GM12801 (cell line): ENCODE measurements at regions not wholly inside any gene's neighbourhood (a gene's known extent, or its start where the extent isn't known, plus 50 kb on each side); places are given as distances from the start of the nearest gene placed in this dataset.

Source experiments
- TF ChIP-seq, protein P1 (sequence below): IDR thresholded peaks from one replicate; pipeline ENCODE4 v1.5.1; 2011; ENCODE audit warnings: control low read depth; ENCODE audit not compliant: insufficient read length; ENCODE audit errors: extremely low read depth

DNA sequence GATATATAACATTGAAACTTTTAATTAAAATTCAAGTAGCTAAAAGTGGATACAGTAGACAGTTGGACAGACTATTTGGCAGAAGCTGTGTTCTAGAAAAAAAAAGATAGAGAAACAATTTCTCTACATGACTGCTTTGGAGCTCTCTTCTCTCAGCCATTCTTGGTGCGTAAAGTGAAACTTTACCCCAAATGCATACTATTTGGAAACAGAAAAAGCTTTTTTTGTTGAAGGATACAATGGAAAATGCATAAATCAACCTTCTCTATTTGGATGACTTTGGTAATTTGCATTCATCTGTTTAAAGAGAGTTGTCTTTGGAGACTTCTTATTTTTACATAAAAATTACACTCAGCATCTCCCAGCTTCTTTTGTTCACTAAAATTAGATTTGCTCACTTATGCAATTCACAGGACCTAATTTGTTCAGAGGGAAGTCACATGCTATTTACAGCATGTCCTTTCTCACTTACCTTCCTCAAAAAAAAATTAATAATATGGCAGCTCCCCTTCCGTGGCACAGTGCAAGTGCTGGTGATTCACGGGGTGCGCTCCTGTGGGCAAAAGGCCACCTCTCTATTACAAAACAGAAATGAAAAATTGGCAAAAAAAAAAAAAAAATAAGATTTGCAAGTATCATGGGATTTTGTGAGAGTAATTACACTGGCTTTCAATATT is 498.9 kb downstream of the RERGL start:
- TF ChIP-seq, protein P1, sequence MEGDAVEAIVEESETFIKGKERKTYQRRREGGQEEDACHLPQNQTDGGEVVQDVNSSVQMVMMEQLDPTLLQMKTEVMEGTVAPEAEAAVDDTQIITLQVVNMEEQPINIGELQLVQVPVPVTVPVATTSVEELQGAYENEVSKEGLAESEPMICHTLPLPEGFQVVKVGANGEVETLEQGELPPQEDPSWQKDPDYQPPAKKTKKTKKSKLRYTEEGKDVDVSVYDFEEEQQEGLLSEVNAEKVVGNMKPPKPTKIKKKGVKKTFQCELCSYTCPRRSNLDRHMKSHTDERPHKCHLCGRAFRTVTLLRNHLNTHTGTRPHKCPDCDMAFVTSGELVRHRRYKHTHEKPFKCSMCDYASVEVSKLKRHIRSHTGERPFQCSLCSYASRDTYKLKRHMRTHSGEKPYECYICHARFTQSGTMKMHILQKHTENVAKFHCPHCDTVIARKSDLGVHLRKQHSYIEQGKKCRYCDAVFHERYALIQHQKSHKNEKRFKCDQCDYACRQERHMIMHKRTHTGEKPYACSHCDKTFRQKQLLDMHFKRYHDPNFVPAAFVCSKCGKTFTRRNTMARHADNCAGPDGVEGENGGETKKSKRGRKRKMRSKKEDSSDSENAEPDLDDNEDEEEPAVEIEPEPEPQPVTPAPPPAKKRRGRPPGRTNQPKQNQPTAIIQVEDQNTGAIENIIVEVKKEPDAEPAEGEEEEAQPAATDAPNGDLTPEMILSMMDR: no peak

DNA sequence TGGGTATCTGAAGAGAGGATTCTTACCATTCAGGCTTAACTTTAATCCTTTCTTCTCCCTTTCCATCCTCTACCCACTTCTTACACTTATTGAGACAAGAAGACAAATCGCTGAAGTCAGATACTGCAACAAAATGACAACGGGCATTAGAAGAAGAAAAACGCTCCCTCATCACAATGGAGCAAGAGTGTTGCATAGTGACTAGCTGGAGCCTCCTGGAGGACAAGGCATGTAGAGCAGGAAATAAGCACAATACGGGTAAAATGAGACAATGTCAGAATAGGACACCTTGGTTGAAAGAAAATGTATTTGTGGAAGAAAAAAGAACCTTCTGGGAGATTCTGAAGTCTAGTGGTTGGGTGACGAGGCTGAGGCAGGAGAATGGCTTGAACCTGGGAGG is 501.0 kb downstream of the RERGL start:
- TF ChIP-seq, protein P1: no peak

DNA sequence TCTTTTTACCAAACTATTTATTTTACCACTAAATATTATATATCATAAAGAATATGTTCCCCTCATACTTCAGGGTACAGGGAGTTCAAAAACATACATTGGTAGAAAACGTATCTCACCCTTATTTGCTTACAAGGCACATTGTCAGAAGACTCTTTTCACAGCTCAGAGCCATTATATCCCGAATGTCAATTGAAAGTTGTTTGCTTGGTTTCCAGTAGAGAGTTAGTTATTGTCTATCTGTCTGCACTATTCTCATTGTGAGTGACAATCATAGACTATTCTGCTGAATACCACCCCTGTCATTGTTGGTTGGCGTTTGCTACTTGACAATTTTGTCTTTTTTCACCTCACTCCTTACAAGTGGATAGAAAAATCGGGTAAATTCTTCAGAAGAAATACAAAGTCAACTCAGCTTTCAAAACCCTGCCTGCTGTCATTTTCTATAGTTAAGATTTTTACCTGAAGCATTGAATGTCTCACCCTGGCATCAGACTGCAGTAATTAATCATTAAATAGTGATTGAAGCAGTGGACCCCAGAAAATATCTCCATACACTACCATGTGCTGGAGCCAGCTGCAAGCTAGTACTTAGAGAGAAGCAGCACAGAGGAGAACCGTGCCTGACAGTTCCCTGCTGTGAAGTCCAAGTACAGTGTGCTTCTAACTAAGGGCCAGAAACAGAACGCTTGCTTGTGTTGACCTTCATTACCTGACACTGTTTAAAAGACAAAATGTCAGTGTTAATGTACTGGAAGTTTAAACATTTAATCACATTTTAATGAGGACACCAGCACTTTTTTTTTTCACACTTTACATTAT is 510.6 kb downstream of the RERGL start:
- TF ChIP-seq, protein P1: no peak

DNA sequence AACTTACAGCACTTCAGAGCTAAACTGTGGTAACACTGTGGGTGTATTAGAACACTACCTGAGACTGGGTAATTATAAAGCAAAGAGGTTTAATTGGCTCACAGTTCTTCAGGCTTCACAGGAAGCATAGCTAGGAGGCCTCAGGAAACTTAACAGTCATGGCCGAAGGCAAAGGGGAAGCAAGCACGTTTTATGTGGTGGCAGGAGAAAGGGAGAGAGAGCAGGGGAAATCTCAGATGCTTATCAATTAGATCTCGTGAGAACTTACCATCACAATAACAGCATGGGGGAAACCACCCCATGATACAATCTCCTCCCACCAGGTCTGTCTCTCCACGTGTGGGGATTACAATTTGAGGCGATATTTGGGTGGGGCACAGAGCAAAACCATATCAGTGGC is 512.6 kb downstream of the RERGL start:
- TF ChIP-seq, protein P1: no peak

DNA sequence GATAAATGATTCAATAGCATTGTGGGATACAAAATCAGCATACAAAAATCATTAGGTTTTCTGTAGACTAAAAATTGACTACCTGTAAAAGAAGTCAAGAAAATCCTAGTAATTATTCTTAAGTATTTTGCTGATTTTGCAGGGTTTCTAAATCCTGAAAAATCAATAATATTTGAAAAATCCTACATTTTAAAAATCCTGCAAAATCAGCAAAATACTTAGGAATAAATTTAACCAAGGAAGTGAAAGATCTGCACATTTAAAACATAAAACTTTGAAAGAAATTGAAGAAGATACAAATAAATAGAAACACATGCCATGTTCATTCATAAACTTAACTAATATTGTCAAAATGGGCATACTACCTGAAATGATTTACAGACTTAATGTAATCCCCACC is 517.7 kb downstream of the RERGL start:
- TF ChIP-seq, protein P1: no peak

DNA sequence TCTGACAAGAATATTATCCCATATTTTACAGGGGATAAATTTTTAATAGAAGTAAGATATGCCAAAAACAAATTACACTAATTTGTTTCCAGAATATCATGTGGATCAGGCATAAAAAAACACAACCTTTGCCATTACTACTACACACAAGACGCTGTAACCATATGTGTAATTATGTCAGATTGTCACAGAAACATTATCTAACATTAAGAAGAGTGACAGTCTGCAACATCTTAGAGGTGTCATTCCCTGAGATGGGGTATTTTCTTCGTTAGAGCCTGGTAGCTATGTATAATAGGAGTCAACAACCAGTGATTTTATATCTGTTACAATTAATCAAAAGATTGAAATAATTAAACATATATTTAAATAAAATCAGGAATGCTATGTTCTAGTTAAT is 518.9 kb downstream of the RERGL start:
- TF ChIP-seq, protein P1: no peak

DNA sequence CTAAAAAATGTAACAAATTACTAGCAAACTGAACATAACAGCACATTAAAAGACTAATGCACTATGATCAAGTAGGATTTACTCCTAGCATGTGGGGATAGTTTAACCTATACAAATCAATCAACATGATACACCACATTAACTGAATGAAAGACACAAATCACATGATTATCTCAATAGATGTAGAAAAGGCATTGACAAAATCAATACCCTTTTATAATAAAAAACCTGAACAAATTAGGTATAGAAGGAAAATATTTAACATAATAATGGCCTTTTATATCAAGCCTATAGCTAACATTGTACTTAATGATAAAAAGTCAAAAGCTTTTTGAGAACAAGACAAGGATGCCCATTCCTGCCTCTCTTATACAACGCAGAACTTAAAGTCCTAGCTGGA is 540.0 kb downstream of the RERGL start:
- TF ChIP-seq, protein P1: no peak
